ENCODE measurements at regions not wholly inside any gene's neighbourhood (a gene's known extent, or its start where the extent isn't known, plus 50 kb on each side); places are given as distances from the start of the nearest gene placed in this dataset.
A peak's percentile ranks its signal among the peaks of the same experiment; 100 is the strongest.

DNA sequence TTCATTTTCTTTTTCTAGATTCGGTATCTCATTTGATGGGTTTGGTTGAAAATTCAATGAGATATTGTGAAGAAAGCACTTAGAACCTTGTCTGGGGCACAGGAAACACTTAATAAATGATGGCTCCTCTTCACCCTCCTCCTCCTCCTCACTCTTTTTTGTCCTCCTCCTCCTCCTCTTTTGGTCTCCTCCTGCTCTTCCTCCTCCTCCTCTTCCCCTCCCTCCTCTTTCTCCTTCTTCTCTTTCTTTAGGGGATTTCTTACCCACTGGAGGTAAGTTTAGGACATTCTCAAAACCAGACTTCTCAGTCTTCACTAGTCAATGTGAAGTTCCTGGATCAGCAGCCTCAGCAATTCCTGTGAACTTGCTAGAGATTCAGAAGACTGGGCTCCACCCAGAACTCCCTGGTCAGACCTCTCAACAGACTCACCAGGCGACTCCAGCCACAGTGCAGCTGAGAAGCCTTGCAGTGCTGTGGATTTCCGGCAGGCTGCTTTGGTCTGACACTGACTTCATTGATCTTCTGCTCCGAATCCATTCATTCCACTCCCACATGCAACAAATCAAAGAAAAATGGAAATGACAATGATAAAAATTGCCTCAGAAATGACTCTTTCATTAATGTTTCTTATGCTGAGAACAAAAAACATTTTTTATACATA is 368.6 kb upstream of the B3GAT1 start:
- H3K4me3 ChIP-seq: no peak overlapping the region
- intact Hi-C loops (cut with DNase I): no loop called here
- H3K9me3 ChIP-seq: no peaks in the 10 kb centered on the region
- DNase-seq: no peak
- 49 to 67% (median 54%) methylated on average over 4 of the region's 4 CpGs for WGBS, 4 donors
- H3K4me1 ChIP-seq: no peaks in the 10 kb centered on the region
- no peaks in the 10 kb centered on the region for H3K36me3 ChIP-seq
- ATAC-seq: peak in 3 of 4 donors; percentile 49 to 79 (median 65)
- no peak for TF ChIP-seq POLR2A (IDR thresholded peaks at IDR 0.05)
- TF ChIP-seq, protein P1, sequence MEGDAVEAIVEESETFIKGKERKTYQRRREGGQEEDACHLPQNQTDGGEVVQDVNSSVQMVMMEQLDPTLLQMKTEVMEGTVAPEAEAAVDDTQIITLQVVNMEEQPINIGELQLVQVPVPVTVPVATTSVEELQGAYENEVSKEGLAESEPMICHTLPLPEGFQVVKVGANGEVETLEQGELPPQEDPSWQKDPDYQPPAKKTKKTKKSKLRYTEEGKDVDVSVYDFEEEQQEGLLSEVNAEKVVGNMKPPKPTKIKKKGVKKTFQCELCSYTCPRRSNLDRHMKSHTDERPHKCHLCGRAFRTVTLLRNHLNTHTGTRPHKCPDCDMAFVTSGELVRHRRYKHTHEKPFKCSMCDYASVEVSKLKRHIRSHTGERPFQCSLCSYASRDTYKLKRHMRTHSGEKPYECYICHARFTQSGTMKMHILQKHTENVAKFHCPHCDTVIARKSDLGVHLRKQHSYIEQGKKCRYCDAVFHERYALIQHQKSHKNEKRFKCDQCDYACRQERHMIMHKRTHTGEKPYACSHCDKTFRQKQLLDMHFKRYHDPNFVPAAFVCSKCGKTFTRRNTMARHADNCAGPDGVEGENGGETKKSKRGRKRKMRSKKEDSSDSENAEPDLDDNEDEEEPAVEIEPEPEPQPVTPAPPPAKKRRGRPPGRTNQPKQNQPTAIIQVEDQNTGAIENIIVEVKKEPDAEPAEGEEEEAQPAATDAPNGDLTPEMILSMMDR (IDR thresholded peaks at IDR 0.05): no peak
- H3K27ac ChIP-seq: no peak overlapping the region
- peaks cover 0 to 17% (median 0%) of the 10 kb centered on the region in 9 donors for H3K27me3 ChIP-seq

GRCh38 chr11:134779179-134779578 is 367.1 kb upstream of the B3GAT1 start:
- H3K36me3 ChIP-seq: no peaks in the 10 kb centered on the region
- H3K27me3 ChIP-seq: peaks cover 0 to 8% (median 0%) of the 10 kb centered on the region in 9 donors
- intact Hi-C loops (cut with DNase I): no loop called here
- 65 to 80% (median 74%) methylated on average over 4 of the region's 4 CpGs for WGBS, 4 donors
- H3K4me1 ChIP-seq: no peaks in the 10 kb centered on the region
- ATAC-seq (no peak), DNase-seq (no peak)
- H3K9me3 ChIP-seq: no peaks in the 10 kb centered on the region
- TF ChIP-seq POLR2A (IDR thresholded peaks at IDR 0.05): no peak
- TF ChIP-seq, protein P1 (IDR thresholded peaks at IDR 0.05): no peak
- no peak overlapping the region for H3K4me3 ChIP-seq
- no peak overlapping the region for H3K27ac ChIP-seq

GRCh38 chr11:134768463-134768862 is 356.4 kb upstream of the B3GAT1 start:
- intact Hi-C loops (cut with DNase I): no loop called here
- WGBS, 4 donors: 86 to 95% (median 91%) methylated on average over 1 of the region's 1 CpG
- Histone ChIP-seq H3K9me3 (peaks cover 0 to 30% (median 8%) of the 10 kb centered on the region in 12 donors), H3K4me3 (no peak overlapping the region), H3K27me3 (no peaks in the 10 kb centered on the region), H3K4me1 (no peaks in the 10 kb centered on the region), H3K36me3 (no peaks in the 10 kb centered on the region), H3K27ac (no peak overlapping the region)
- ATAC-seq: no peak
- DNase-seq: no peak
- TF ChIP-seq POLR2A (IDR thresholded peaks at IDR 0.05): no peak
- TF ChIP-seq, protein P1 (IDR thresholded peaks at IDR 0.05): no peak

GRCh38 chr11:134765565-134765964 is 353.5 kb upstream of the B3GAT1 start:
- intact Hi-C loops (cut with DNase I): no loop called here
- Histone ChIP-seq H3K36me3 (no peaks in the 10 kb centered on the region), H3K4me1 (no peaks in the 10 kb centered on the region), H3K9me3 (peaks cover 0 to 30% (median 6%) of the 10 kb centered on the region in 12 donors), H3K27me3 (peaks cover 0 to 3% (median 0%) of the 10 kb centered on the region in 9 donors), H3K27ac (no peak overlapping the region), H3K4me3 (no peak overlapping the region)
- ATAC-seq (no peak), DNase-seq (no peak)
- WGBS, 4 donors: 58 to 74% (median 72%) methylated on average over 2 of the region's 2 CpGs
- TF ChIP-seq, protein P1 (IDR thresholded peaks at IDR 0.05): no peak
- TF ChIP-seq POLR2A (IDR thresholded peaks at IDR 0.05): no peak

Data from heart left ventricle (tissue), 16 donors.